SK-N-SH (cell line): ENCODE measurements at regions not wholly inside any gene's neighbourhood (a gene's known extent, or its start where the extent isn't known, plus 50 kb on each side); places are given as distances from the start of the nearest gene placed in this dataset.

Source experiments
- CTCF ChIA-PET: fragments of 300-600, 350-600 bp; formaldehyde crosslinking; extraction: SDS; loops from one replicate; lab custom pipeline; 2021; lab: Yijun Ruan, JAX
- POLR2A ChIA-PET: fragments of 350-600 bp; sonication (Branson Sonifier 250); formaldehyde crosslinking; extraction: SDS; loops from one replicate; lab custom pipeline; 2020; ENCODE audit warnings: antibody characterized with exemption, inconsistent platforms; lab: Yijun Ruan, JAX
- DNase-seq: peaks from one replicate; pipeline ENCODE4 v3.0.0; 2012
- H2AFZ ChIP-seq: fragments of 200-600 bp; sonication (generic); 2 replicates; pipeline ENCODE4 v1.8.1; 2016; ENCODE audit warnings: antibody characterized with exemption, mild to moderate bottlenecking, low read depth
- H3F3A ChIP-seq: fragments of 200-600 bp; sonication (generic); replicated peaks from 2 replicates; pipeline ENCODE3; 2016; ENCODE audit warnings: antibody characterized with exemption, mild to moderate bottlenecking; ENCODE audit not compliant: insufficient read depth
- H3K27ac ChIP-seq, 2 experiments: fragments of 200-500 bp in 1 of 2; fragments of 200-600 bp in 1 of 2; sonication (Bioruptor generic) in 1 of 2; sonication (generic), shearing (Covaris generic) in 1 of 2; 2 replicates each; pipeline versions ENCODE4 v1.5.1 to v1.6.1; 2014 to 2016; ENCODE audit warnings: low read depth in 2 of 2, inconsistent platforms in 1 of 2, low read length in 1 of 2, mild to moderate bottlenecking in 1 of 2, mixed read lengths in 1 of 2
- H3K27me3 ChIP-seq: fragments of 200-600 bp; sonication (generic), shearing (Covaris generic); 2 replicates; pipeline ENCODE4 v1.6.1; 2016; ENCODE audit warnings: mixed run types; ENCODE audit not compliant: insufficient read depth
- H3K36me3 ChIP-seq, 2 experiments: fragments of 200-500 bp in 1 of 2; fragments of 200-600 bp in 1 of 2; sonication (Bioruptor generic) in 1 of 2; sonication (generic) in 1 of 2; replicated peaks in 1 of 2; 2 replicates each; pipeline versions ENCODE3 to v1.5.1; 2014 to 2016; ENCODE audit warnings: low read length in 1 of 2, mild to moderate bottlenecking in 1 of 2; ENCODE audit not compliant: insufficient read depth in 2 of 2, control insufficient read depth in 1 of 2
- H3K4me1 ChIP-seq, 2 experiments: fragments of 200-500 bp in 1 of 2; fragments of 200-600 bp in 1 of 2; sonication (Bioruptor generic) in 1 of 2; sonication (generic), shearing (Covaris generic) in 1 of 2; 2 replicates each; pipeline versions ENCODE4 v1.5.1 to v1.6.1; 2014 to 2016; ENCODE audit warnings: low read depth in 1 of 2, low read length in 1 of 2, mixed run types in 1 of 2; ENCODE audit not compliant: insufficient read depth in 2 of 2, control insufficient read depth in 1 of 2
- H3K4me2 ChIP-seq: fragments of 200-600 bp; sonication (generic), shearing (Covaris generic); 2 replicates; pipeline ENCODE4 v1.6.1; 2017; ENCODE audit warnings: mixed run types
- H3K4me3 ChIP-seq, 2 experiments: fragments of 200-500 bp in 1 of 2; fragments of 200-600 bp in 1 of 2; sonication (Bioruptor generic) in 1 of 2; sonication (generic), shearing (Covaris generic) in 1 of 2; 2 replicates each; pipeline versions ENCODE4 v1.5.1 to v1.8.1; 2014 to 2016; ENCODE audit warnings: low read depth in 2 of 2, inconsistent platforms in 1 of 2, low read length in 1 of 2, mild to moderate bottlenecking in 1 of 2, mixed read lengths in 1 of 2, moderate library complexity in 1 of 2
- H3K79me2 ChIP-seq: fragments of 200-600 bp; sonication (generic); 2 replicates; pipeline ENCODE4 v1.8.1; 2017; ENCODE audit warnings: mild to moderate bottlenecking; ENCODE audit not compliant: insufficient read depth
- H3K9ac ChIP-seq: fragments of 200-600 bp; sonication (generic); 2 replicates; pipeline ENCODE4 v1.6.1; 2017; ENCODE audit warnings: mixed run types
- H3K9me2 ChIP-seq: fragments of 200-600 bp; sonication (generic); 2 replicates; pipeline ENCODE4 v1.6.1; 2017; ENCODE audit warnings: mixed run types
- H3K9me3 ChIP-seq: fragments of 200-600 bp; sonication (generic); 2 replicates; pipeline ENCODE4 v1.6.1; 2017; ENCODE audit warnings: mixed run types, mild to moderate bottlenecking, moderate library complexity
- H4K20me1 ChIP-seq: fragments of 200-600 bp; sonication (generic); 2 replicates; pipeline ENCODE4 v1.6.1; 2017; ENCODE audit warnings: mild to moderate bottlenecking, mixed run types; ENCODE audit not compliant: insufficient read depth
- ELF1 ChIP-seq: IDR thresholded peaks from 2 replicates; pipeline ENCODE4 v1.4.0; 2012
- FOSL2 ChIP-seq: IDR thresholded peaks from 2 replicates; pipeline ENCODE4 v1.4.0; 2012; ENCODE audit warnings: low read depth, mild to moderate bottlenecking, moderate library complexity, borderline replicate concordance
- FOXM1 ChIP-seq: IDR thresholded peaks from 2 replicates; pipeline ENCODE4 v1.4.0; 2012; ENCODE audit warnings: low read depth, mild to moderate bottlenecking
- GATA2 ChIP-seq: sonication (generic); formaldehyde crosslinking; IDR thresholded peaks from 2 replicates; pipeline ENCODE4 v1.5.0; 2020; ENCODE audit warnings: mild to moderate bottlenecking, missing genetic modification reagents
- MXI1 ChIP-seq: IDR thresholded peaks from 2 replicates; pipeline ENCODE4 v1.6.1; 2012; ENCODE audit warnings: mild to moderate bottlenecking, low read depth, low read length, improper control_type of control experiment
- RAD21 ChIP-seq: IDR thresholded peaks from 2 replicates; pipeline ENCODE4 v1.6.1; 2012; ENCODE audit warnings: mild to moderate bottlenecking, low read length
- TCF12 ChIP-seq: IDR thresholded peaks from 2 replicates; pipeline ENCODE4 v1.4.0; 2012
- TEAD4 ChIP-seq: IDR thresholded peaks from 2 replicates; pipeline ENCODE4 v1.4.0; 2012; ENCODE audit warnings: mild to moderate bottlenecking, borderline replicate concordance; ENCODE audit not compliant: insufficient read depth
- WGBS: methylation state at CpG from one replicate; pipeline ENCODE4 v1.1.6; 2017; ENCODE audit warnings: low lambda C conversion rate; 5-methylcytosine and 5-hydroxymethylcytosine counted together

GRCh38 chr12:42794806-42795205 lies 205.3 kb upstream of the PRICKLE1 start:
- H3K4me2 ChIP-seq, result no peak overlapping the region
- peaks cover 0 to 8% of the 10 kb centered on the region in 2 experiments; a peak in 2 of 4 replicates for H3K4me1 ChIP-seq
- WGBS, result 34% methylated on average over 2 of the region's 2 CpGs
- no peak overlapping the region for H3K4me3 ChIP-seq
- no peaks in the 10 kb centered on the region for H3K27me3 ChIP-seq
- no peak overlapping the region for H3K9ac ChIP-seq
- CTCF ChIA-PET, result no interaction called here
- H3K36me3 ChIP-seq, result no peaks in the 10 kb centered on the region
- DNase-seq, result no peak
- no peaks in the 10 kb centered on the region for H3K9me3 ChIP-seq
- no peaks in the 10 kb centered on the region for H3K79me2 ChIP-seq
- no peak for TF ChIP-seq ELF1
- TF ChIP-seq FOSL2, result peak; percentile 19; the same call in 1 of the 2 replicates
- TF ChIP-seq MXI1, result no peak
- TF ChIP-seq FOXM1, result no peak
- TF ChIP-seq TCF12, result peak; percentile 39; the same call in 1 of the 2 replicates
- TF ChIP-seq, all 33 proteins: peak for 2
- H3F3A ChIP-seq, result no peaks in the 10 kb centered on the region
- no peak overlapping the region for H3K27ac ChIP-seq
- H4K20me1 ChIP-seq, result no peaks in the 10 kb centered on the region
- no peak overlapping the region for H2AFZ ChIP-seq
- POLR2A ChIA-PET, result no interaction called here
- no peaks in the 10 kb centered on the region for H3K9me2 ChIP-seq

- DNase-seq, result no peak
- H3K4me2 ChIP-seq, result no peak overlapping the region
- no peaks in the 10 kb centered on the region for H3K27me3 ChIP-seq
- CTCF ChIA-PET, result no interaction called here
- WGBS, result 67% methylated on average over 1 of the region's 1 CpG
- no peaks in the 10 kb centered on the region for H3K36me3 ChIP-seq
- TF ChIP-seq TEAD4, result no peak
- no peak for TF ChIP-seq FOSL2
- TF ChIP-seq TCF12, result 0 out of 2 replicates have a peak, but pooled peaks have one; percentile 23
- TF ChIP-seq, all 33 proteins: peak for 1
- Histone ChIP-seq H3K9ac (no peak overlapping the region), H4K20me1 (no peaks in the 10 kb centered on the region), H3K9me2 (no peaks in the 10 kb centered on the region), H3K79me2 (no peaks in the 10 kb centered on the region), H3F3A (no peaks in the 10 kb centered on the region), H3K9me3 (no peaks in the 10 kb centered on the region), H3K27ac (no peak overlapping the region), H2AFZ (no peak overlapping the region), H3K4me3 (no peak overlapping the region), H3K4me1 (peaks cover 0 to 8% of the 10 kb centered on the region in 2 experiments; a peak in 2 of 4 replicates)
- POLR2A ChIA-PET, result no interaction called here
Measured at GRCh38 chr12:42793166-42793565, 203.6 kb upstream of the PRICKLE1 start.

GRCh38 chr12:42792265-42792664 lies 202.7 kb upstream of the PRICKLE1 start:
- no peak overlapping the region for H3K9ac ChIP-seq
- ChIA-PET CTCF (no interaction called here), POLR2A (no interaction called here)
- no peaks in the 10 kb centered on the region for H3K9me3 ChIP-seq
- H3K79me2 ChIP-seq, result no peaks in the 10 kb centered on the region
- H3K4me2 ChIP-seq, result no peak overlapping the region
- no peak overlapping the region for H3K4me3 ChIP-seq
- no peak for DNase-seq
- H4K20me1 ChIP-seq, result no peaks in the 10 kb centered on the region
- H2AFZ ChIP-seq, result no peak overlapping the region
- TF ChIP-seq TCF12, result no peak
- TF ChIP-seq RAD21, result peak; percentile 32; the same call in 1 of the 2 replicates
- no peak for TF ChIP-seq GATA2
- H3K27me3 ChIP-seq, result no peaks in the 10 kb centered on the region
- no peak overlapping the region for H3K27ac ChIP-seq
- peaks cover under 1 to 8% of the 10 kb centered on the region in 2 experiments; a peak in 3 of 4 replicates for H3K4me1 ChIP-seq
- no peaks in the 10 kb centered on the region for H3K9me2 ChIP-seq
- H3F3A ChIP-seq, result no peaks in the 10 kb centered on the region
- no peaks in the 10 kb centered on the region for H3K36me3 ChIP-seq
